SK-N-SH (cell line): ENCODE measurements at regions not wholly inside any gene's neighbourhood (a gene's known extent, or its start where the extent isn't known, plus 50 kb on each side); places are given as distances from the start of the nearest gene placed in this dataset.

Source experiments
- CTCF ChIA-PET: fragments of 300-600, 350-600 bp; formaldehyde crosslinking; extraction: SDS; loops from one replicate; lab custom pipeline; 2021; lab: Yijun Ruan, JAX
- POLR2A ChIA-PET: fragments of 350-600 bp; sonication (Branson Sonifier 250); formaldehyde crosslinking; extraction: SDS; loops from one replicate; lab custom pipeline; 2020; ENCODE audit warnings: antibody characterized with exemption, inconsistent platforms; lab: Yijun Ruan, JAX
- DNase-seq: peaks from one replicate; pipeline ENCODE4 v3.0.0; 2012
- H2AFZ ChIP-seq: fragments of 200-600 bp; sonication (generic); 2 replicates; pipeline ENCODE4 v1.8.1; 2016; ENCODE audit warnings: antibody characterized with exemption, mild to moderate bottlenecking, low read depth
- H3F3A ChIP-seq: fragments of 200-600 bp; sonication (generic); replicated peaks from 2 replicates; pipeline ENCODE3; 2016; ENCODE audit warnings: antibody characterized with exemption, mild to moderate bottlenecking; ENCODE audit not compliant: insufficient read depth
- H3K27ac ChIP-seq, 2 experiments: fragments of 200-500 bp in 1 of 2; fragments of 200-600 bp in 1 of 2; sonication (Bioruptor generic) in 1 of 2; sonication (generic), shearing (Covaris generic) in 1 of 2; 2 replicates each; pipeline versions ENCODE4 v1.5.1 to v1.6.1; 2014 to 2016; ENCODE audit warnings: low read depth in 2 of 2, inconsistent platforms in 1 of 2, low read length in 1 of 2, mild to moderate bottlenecking in 1 of 2, mixed read lengths in 1 of 2
- H3K27me3 ChIP-seq: fragments of 200-600 bp; sonication (generic), shearing (Covaris generic); 2 replicates; pipeline ENCODE4 v1.6.1; 2016; ENCODE audit warnings: mixed run types; ENCODE audit not compliant: insufficient read depth
- H3K36me3 ChIP-seq, 2 experiments: fragments of 200-500 bp in 1 of 2; fragments of 200-600 bp in 1 of 2; sonication (Bioruptor generic) in 1 of 2; sonication (generic) in 1 of 2; replicated peaks in 1 of 2; 2 replicates each; pipeline versions ENCODE3 to v1.5.1; 2014 to 2016; ENCODE audit warnings: low read length in 1 of 2, mild to moderate bottlenecking in 1 of 2; ENCODE audit not compliant: insufficient read depth in 2 of 2, control insufficient read depth in 1 of 2
- H3K4me1 ChIP-seq, 2 experiments: fragments of 200-500 bp in 1 of 2; fragments of 200-600 bp in 1 of 2; sonication (Bioruptor generic) in 1 of 2; sonication (generic), shearing (Covaris generic) in 1 of 2; 2 replicates each; pipeline versions ENCODE4 v1.5.1 to v1.6.1; 2014 to 2016; ENCODE audit warnings: low read depth in 1 of 2, low read length in 1 of 2, mixed run types in 1 of 2; ENCODE audit not compliant: insufficient read depth in 2 of 2, control insufficient read depth in 1 of 2
- H3K4me2 ChIP-seq: fragments of 200-600 bp; sonication (generic), shearing (Covaris generic); 2 replicates; pipeline ENCODE4 v1.6.1; 2017; ENCODE audit warnings: mixed run types
- H3K4me3 ChIP-seq, 2 experiments: fragments of 200-500 bp in 1 of 2; fragments of 200-600 bp in 1 of 2; sonication (Bioruptor generic) in 1 of 2; sonication (generic), shearing (Covaris generic) in 1 of 2; 2 replicates each; pipeline versions ENCODE4 v1.5.1 to v1.8.1; 2014 to 2016; ENCODE audit warnings: low read depth in 2 of 2, inconsistent platforms in 1 of 2, low read length in 1 of 2, mild to moderate bottlenecking in 1 of 2, mixed read lengths in 1 of 2, moderate library complexity in 1 of 2
- H3K79me2 ChIP-seq: fragments of 200-600 bp; sonication (generic); 2 replicates; pipeline ENCODE4 v1.8.1; 2017; ENCODE audit warnings: mild to moderate bottlenecking; ENCODE audit not compliant: insufficient read depth
- H3K9ac ChIP-seq: fragments of 200-600 bp; sonication (generic); 2 replicates; pipeline ENCODE4 v1.6.1; 2017; ENCODE audit warnings: mixed run types
- H3K9me2 ChIP-seq: fragments of 200-600 bp; sonication (generic); 2 replicates; pipeline ENCODE4 v1.6.1; 2017; ENCODE audit warnings: mixed run types
- H3K9me3 ChIP-seq: fragments of 200-600 bp; sonication (generic); 2 replicates; pipeline ENCODE4 v1.6.1; 2017; ENCODE audit warnings: mixed run types, mild to moderate bottlenecking, moderate library complexity
- H4K20me1 ChIP-seq: fragments of 200-600 bp; sonication (generic); 2 replicates; pipeline ENCODE4 v1.6.1; 2017; ENCODE audit warnings: mild to moderate bottlenecking, mixed run types; ENCODE audit not compliant: insufficient read depth
- CHD2 ChIP-seq: fragments of 150-350 bp; IDR thresholded peaks from 2 replicates; pipeline ENCODE4 v1.6.1; 2018; ENCODE audit warnings: low read length; ENCODE audit not compliant: partially characterized antibody
- CTCF ChIP-seq: fragments of 200-600 bp; sonication (generic); IDR thresholded peaks from 2 replicates; pipeline ENCODE4 v1.6.1; 2017; ENCODE audit warnings: antibody characterized with exemption, mild to moderate bottlenecking, moderate library complexity
- EP300 ChIP-seq, 2 experiments: IDR thresholded peaks; 2 replicates each; pipeline versions ENCODE4 v1.4.0 to v1.6.1; 2012; ENCODE audit warnings: borderline replicate concordance in 1 of 2, low read depth in 1 of 2, low read length in 1 of 2
- EZH2phosphoT487 ChIP-seq: fragments of 200-600 bp; sonication (generic); IDR thresholded peaks from 2 replicates; pipeline ENCODE4 v1.6.1; 2017; ENCODE audit warnings: low read depth, mixed run types, mild to moderate bottlenecking, antibody characterized with exemption, moderate library complexity, borderline replicate concordance
- FOSL2 ChIP-seq: IDR thresholded peaks from 2 replicates; pipeline ENCODE4 v1.4.0; 2012; ENCODE audit warnings: low read depth, mild to moderate bottlenecking, moderate library complexity, borderline replicate concordance
- GABPA ChIP-seq: IDR thresholded peaks from 2 replicates; pipeline ENCODE4 v1.4.0; 2012; ENCODE audit warnings: low read depth, mild to moderate bottlenecking
- JUND ChIP-seq: IDR thresholded peaks from 2 replicates; pipeline ENCODE4 v1.4.0; 2012
- MEF2A ChIP-seq: IDR thresholded peaks from 2 replicates; pipeline ENCODE4 v1.4.0; 2012; ENCODE audit warnings: low read depth, borderline replicate concordance
- RAD21 ChIP-seq: IDR thresholded peaks from 2 replicates; pipeline ENCODE4 v1.6.1; 2012; ENCODE audit warnings: mild to moderate bottlenecking, low read length
- RCOR1 ChIP-seq: fragments of 150-350 bp; IDR thresholded peaks from 2 replicates; pipeline ENCODE4 v1.6.1; 2017; ENCODE audit warnings: antibody characterized with exemption, low read length
- RXRA ChIP-seq: IDR thresholded peaks from 2 replicates; pipeline ENCODE4 v1.4.0; 2012; ENCODE audit warnings: low read depth, mild to moderate bottlenecking, borderline replicate concordance
- SIN3A ChIP-seq: IDR thresholded peaks from 2 replicates; pipeline ENCODE4 v1.6.1; 2012; ENCODE audit warnings: low read depth, mild to moderate bottlenecking, low read length, moderate library complexity, borderline replicate concordance
- SMC3 ChIP-seq: IDR thresholded peaks from 2 replicates; pipeline ENCODE4 v1.6.1; 2012; ENCODE audit warnings: low read depth, low read length, improper control_type of control experiment
- WGBS: methylation state at CpG from one replicate; pipeline ENCODE4 v1.1.6; 2017; ENCODE audit warnings: low lambda C conversion rate; 5-methylcytosine and 5-hydroxymethylcytosine counted together
- TF ChIP-seq, protein P1 (sequence below): fragments of 150-350 bp; IDR thresholded peaks from 2 replicates; pipeline ENCODE4 v1.6.1; 2016; ENCODE audit warnings: mild to moderate bottlenecking, low read depth, low read length
- TF ChIP-seq, protein P2 (sequence below): IDR thresholded peaks from 2 replicates; pipeline ENCODE4; 2012

- ChIA-PET POLR2A (no interaction called here), CTCF (interaction anchor here (0.9 to 1.6 kb wide), 2 partner anchors 453 to 937 kb away, joined by 3 to 4 read pairs; no protein-coding TSS in a partner anchor)
- Histone ChIP-seq H3K4me3 (no peak overlapping the region), H3K27ac (no peak overlapping the region), H3K4me1 (peaks cover 0 to 7% of the 10 kb centered on the region in 2 experiments; a peak in 2 of 4 replicates), H3K79me2 (no peaks in the 10 kb centered on the region), H3K9me3 (no peaks in the 10 kb centered on the region), H3K4me2 (no peak overlapping the region), H4K20me1 (no peaks in the 10 kb centered on the region), H2AFZ (no peak overlapping the region), H3K9me2 (no peaks in the 10 kb centered on the region), H3K27me3 (no peaks in the 10 kb centered on the region), H3F3A (no peaks in the 10 kb centered on the region), H3K36me3 (no peaks in the 10 kb centered on the region), H3K9ac (no peak overlapping the region)
- DNase-seq, result no peak
- WGBS, result 81% methylated on average over 3 of the region's 3 CpGs
- TF ChIP-seq SIN3A (no peak), RCOR1 (no peak), RXRA (no peak), GABPA (no peak)
- TF ChIP-seq, protein P1, sequence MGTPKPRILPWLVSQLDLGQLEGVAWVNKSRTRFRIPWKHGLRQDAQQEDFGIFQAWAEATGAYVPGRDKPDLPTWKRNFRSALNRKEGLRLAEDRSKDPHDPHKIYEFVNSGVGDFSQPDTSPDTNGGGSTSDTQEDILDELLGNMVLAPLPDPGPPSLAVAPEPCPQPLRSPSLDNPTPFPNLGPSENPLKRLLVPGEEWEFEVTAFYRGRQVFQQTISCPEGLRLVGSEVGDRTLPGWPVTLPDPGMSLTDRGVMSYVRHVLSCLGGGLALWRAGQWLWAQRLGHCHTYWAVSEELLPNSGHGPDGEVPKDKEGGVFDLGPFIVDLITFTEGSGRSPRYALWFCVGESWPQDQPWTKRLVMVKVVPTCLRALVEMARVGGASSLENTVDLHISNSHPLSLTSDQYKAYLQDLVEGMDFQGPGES, result no peak
Observed at GRCh38 chr5:164501344-164501743, 995.9 kb downstream of the MAT2B start.

DNA sequence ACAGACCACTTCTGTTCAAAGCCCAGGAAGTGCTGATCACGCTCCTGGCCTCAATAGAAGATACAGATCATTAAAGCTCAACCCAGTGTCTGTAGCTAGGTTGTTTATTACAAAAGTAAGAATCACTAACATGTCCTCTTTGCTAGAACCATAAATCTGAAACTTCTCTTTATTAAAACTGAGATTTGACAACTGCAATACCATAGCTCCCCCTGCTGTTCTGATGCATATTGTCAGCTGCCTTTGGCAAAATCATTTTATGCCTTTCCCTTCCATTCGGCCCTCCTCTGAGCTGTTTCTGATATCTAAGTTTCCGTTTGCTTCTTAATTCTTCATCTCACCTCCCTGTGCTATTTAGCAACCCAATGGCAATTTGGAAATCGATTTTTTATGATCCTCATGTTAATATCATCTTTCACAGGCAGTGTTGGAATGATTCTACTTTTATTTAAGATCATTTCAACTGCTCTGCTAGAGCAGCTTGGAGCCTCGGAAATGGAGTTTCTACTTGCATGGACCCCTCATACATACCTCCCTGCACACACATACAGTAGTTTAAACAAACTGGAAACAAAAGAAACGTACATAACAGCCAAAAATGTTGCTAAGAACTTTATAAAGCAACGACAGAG lies 998.8 kb downstream of the MAT2B start:
- Histone ChIP-seq H3K79me2 (no peaks in the 10 kb centered on the region), H3K36me3 (no peaks in the 10 kb centered on the region), H3F3A (no peaks in the 10 kb centered on the region), H3K27ac (peak overlapping the region in 1 of 2 experiments; percentile 83; a peak in 2 of 4 replicates), H4K20me1 (no peaks in the 10 kb centered on the region), H3K9ac (no peak overlapping the region), H3K9me2 (no peaks in the 10 kb centered on the region), H3K9me3 (no peaks in the 10 kb centered on the region), H3K27me3 (no peaks in the 10 kb centered on the region), H2AFZ (no peak overlapping the region), H3K4me1 (peaks cover 0 to 9% of the 10 kb centered on the region in 2 experiments; a peak in 2 of 4 replicates), H3K4me2 (no peak overlapping the region), H3K4me3 (no peak overlapping the region; a peak in 1 of 4 replicates)
- POLR2A ChIA-PET, result interaction anchor here (1.0 kb wide), 1 partner anchor 12 kb away, joined by 3 read pairs; no protein-coding TSS in a partner anchor
- CTCF ChIA-PET, result interaction anchor here (0.5 to 3.8 kb wide), 54 partner anchors 10 to 958 kb away, joined by 3 to 29 read pairs (median 4); no protein-coding TSS in a partner anchor
- peak; percentile 21 for DNase-seq
- peak; percentile 95 for TF ChIP-seq RAD21
- TF ChIP-seq CTCF, result peak; percentile 90
- TF ChIP-seq CHD2, result peak; percentile 65
- TF ChIP-seq EP300 (IDR thresholded peaks at IDR 0.05; ENCODE audit: borderline replicate concordance in 1 of 2, low read depth in 1 of 2, low read length in 1 of 2), result peak in 1 of 2 experiments; percentile 22; a peak in 1 of 4 replicates
- peak; percentile 89 for TF ChIP-seq SMC3
- TF ChIP-seq, protein P2, sequence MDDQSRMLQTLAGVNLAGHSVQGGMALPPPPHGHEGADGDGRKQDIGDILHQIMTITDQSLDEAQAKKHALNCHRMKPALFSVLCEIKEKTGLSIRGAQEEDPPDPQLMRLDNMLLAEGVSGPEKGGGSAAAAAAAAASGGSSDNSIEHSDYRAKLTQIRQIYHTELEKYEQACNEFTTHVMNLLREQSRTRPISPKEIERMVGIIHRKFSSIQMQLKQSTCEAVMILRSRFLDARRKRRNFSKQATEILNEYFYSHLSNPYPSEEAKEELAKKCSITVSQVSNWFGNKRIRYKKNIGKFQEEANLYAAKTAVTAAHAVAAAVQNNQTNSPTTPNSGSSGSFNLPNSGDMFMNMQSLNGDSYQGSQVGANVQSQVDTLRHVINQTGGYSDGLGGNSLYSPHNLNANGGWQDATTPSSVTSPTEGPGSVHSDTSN, result peak; percentile 27; the same call in 1 of the 2 replicates
- no peak for TF ChIP-seq EZH2phosphoT487
- no peak for TF ChIP-seq MEF2A
- TF ChIP-seq JUND, result no peak
- no peak for TF ChIP-seq FOSL2
- WGBS, result 28% methylated on average over 7 of the region's 7 CpGs
